Progenitor cell of endocrine pancreas (in vitro differentiated cells): ENCODE measurements at regions not wholly inside any gene's neighbourhood (a gene's known extent, or its start where the extent isn't known, plus 50 kb on each side); places are given as distances from the start of the nearest gene placed in this dataset.

Experiments
- DNase-seq: peaks from one replicate; pipeline ENCODE4 v3.0.0; 2021; ENCODE audit warnings: low spot score; ENCODE audit not compliant: unreplicated experiment
- H3K27ac Mint-ChIP-seq: 2 replicates; pipeline ENCODE4 v1.8.0; 2021; ENCODE audit warnings: mild to moderate bottlenecking, moderate library complexity, mixed read lengths
- H3K27me3 Mint-ChIP-seq: 2 replicates; pipeline ENCODE4 v1.8.0; 2021; ENCODE audit warnings: mixed read lengths
- H3K36me3 Mint-ChIP-seq: 2 replicates; pipeline ENCODE4 v1.8.0; 2022; ENCODE audit warnings: mixed read lengths; ENCODE audit not compliant: insufficient read depth
- H3K4me1 Mint-ChIP-seq: 2 replicates; pipeline ENCODE4 v1.8.0; 2021; ENCODE audit warnings: low read depth, mixed read lengths
- H3K4me3 Mint-ChIP-seq: 2 replicates; pipeline ENCODE4 v1.8.0; 2021; ENCODE audit warnings: low read depth, mild to moderate bottlenecking, moderate library complexity, mixed read lengths
- H3K9me3 Mint-ChIP-seq: 2 replicates; pipeline ENCODE4 v1.8.0; 2021; ENCODE audit warnings: low read depth, mixed read lengths
- CTCF ChIP-seq: fragments of 200-600 bp; sonication (generic); IDR thresholded peaks from one replicate; pipeline ENCODE4 v1.5.0; 2021; ENCODE audit warnings: antibody characterized with exemption, mild to moderate bottlenecking; ENCODE audit not compliant: unreplicated experiment

- TF ChIP-seq CTCF = no peak
- Mint-ChIP-seq H3K9me3 (no peaks in the 10 kb centered on the region), H3K27me3 (peaks cover 21% of the 10 kb centered on the region), H3K36me3 (no peaks in the 10 kb centered on the region), H3K27ac (no peak overlapping the region), H3K4me1 (peaks cover 6% of the 10 kb centered on the region), H3K4me3 (no peak overlapping the region)
- no peak for DNase-seq
Observed at GRCh38 chr19:31145007-31145406, 204.2 kb downstream of the TSHZ3 start.

DNA sequence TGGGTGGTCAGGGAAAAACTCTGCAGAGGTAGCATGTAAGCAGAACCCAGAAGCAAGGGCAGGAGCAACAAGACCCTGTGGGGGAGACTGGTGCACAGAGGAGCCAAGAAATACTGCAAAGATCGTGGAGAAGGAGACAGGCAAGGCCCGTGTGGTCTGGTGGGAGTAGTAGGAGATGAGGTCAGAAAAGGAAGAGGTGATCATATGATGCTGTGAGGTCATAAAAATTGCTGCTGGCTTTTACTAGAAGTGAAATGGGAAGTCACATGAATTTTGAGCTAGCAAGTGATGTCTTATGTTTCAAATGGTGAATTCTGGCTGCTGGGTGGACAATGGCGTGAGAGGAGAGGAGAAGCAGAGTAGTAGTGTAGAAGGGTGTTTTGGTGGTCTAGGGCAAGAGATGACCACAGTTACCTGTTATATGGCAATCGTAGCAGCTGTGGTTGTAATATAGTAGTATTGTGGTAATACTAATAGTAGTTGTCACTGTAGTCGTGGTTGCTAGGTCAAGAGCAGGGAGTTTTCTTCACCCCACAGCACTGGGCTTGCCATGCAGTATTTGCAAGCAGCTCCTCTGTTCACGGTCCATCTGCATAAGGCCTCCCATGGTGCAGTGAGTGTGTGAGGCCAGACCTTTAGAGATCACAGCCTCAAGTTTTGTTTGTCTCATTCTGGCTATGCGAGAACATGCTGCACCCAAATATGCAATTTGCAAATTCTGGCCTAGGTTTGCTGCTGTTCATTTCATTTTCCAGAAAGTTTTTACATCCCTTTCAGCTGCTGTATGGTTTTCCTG lies 205.0 kb downstream of the TSHZ3 start:
- no peak for TF ChIP-seq CTCF
- Mint-ChIP-seq H3K27me3 (peaks cover 26% of the 10 kb centered on the region), H3K4me3 (no peak overlapping the region), H3K4me1 (peaks cover 7% of the 10 kb centered on the region), H3K27ac (no peak overlapping the region), H3K9me3 (no peaks in the 10 kb centered on the region), H3K36me3 (no peaks in the 10 kb centered on the region)
- no peak for DNase-seq

DNA sequence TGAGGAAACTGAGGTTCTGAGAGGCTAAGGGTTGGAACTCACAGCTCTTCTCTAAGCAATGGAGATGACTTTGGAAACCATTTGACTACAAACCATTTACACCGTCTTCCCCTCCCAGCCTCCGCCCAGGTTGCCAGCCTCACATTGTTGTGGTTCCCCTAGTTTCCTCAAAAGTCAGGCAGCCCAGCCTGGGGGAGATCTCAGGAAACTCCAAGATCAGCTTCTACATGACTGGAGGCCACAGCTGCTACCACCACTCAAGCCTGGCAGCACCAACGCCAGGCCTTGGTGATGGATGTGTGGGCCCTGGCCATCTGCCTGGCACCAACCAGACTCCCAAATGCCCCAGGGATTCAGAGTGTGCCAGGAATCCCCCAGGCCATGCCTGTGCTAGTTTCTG lies 207.9 kb downstream of the TSHZ3 start:
- H3K36me3 Mint-ChIP-seq = no peaks in the 10 kb centered on the region
- no peak overlapping the region for H3K4me3 Mint-ChIP-seq
- H3K4me1 Mint-ChIP-seq = peaks cover 9% of the 10 kb centered on the region
- H3K27me3 Mint-ChIP-seq = peaks cover 22% of the 10 kb centered on the region
- H3K27ac Mint-ChIP-seq = no peak overlapping the region
- no peaks in the 10 kb centered on the region for H3K9me3 Mint-ChIP-seq
- TF ChIP-seq CTCF = no peak
- DNase-seq = no peak

GRCh38 chr19:31140717-31141116 lies 208.5 kb downstream of the TSHZ3 start:
- DNase-seq = no peak
- H3K27ac Mint-ChIP-seq = no peak overlapping the region
- H3K4me3 Mint-ChIP-seq = no peak overlapping the region
- H3K36me3 Mint-ChIP-seq = no peaks in the 10 kb centered on the region
- peaks cover 22% of the 10 kb centered on the region for H3K27me3 Mint-ChIP-seq
- no peaks in the 10 kb centered on the region for H3K9me3 Mint-ChIP-seq
- TF ChIP-seq CTCF = no peak
- H3K4me1 Mint-ChIP-seq = peaks cover 9% of the 10 kb centered on the region

- no peak for TF ChIP-seq CTCF
- Mint-ChIP-seq H3K27ac (no peak overlapping the region), H3K4me3 (no peak overlapping the region), H3K4me1 (peaks cover 5% of the 10 kb centered on the region), H3K9me3 (no peaks in the 10 kb centered on the region), H3K27me3 (peaks cover 22% of the 10 kb centered on the region), H3K36me3 (no peaks in the 10 kb centered on the region)
- no peak for DNase-seq
Observed at GRCh38 chr19:31139871-31140505, 209.2 kb downstream of the TSHZ3 start.
